ENCODE measurements at regions not wholly inside any gene's neighbourhood (a gene's known extent, or its start where the extent isn't known, plus 50 kb on each side); places are given as distances from the start of the nearest gene placed in this dataset.

DNA sequence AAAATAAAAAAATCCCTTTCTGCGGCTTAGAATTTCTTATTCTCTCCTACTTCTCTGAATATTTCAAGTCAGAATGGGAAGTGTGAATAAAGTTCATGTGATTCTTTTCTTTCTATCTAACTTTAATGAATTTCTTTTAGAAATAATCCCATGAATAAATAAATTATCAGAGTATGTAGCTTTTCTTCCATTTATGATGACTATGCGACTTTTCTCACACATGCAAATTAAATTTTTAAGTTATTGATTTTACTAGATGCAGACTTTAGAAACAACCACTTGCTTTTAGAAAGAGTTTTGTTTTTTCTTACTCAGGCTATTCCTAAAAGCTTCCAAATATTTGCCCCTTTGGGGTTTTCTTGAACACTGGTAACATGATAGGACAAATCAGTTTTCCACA is 477.7 kb upstream of the AGTR1 start:
- TF ChIP-seq POLR2AphosphoS5 (IDR thresholded peaks at IDR 0.05; ENCODE audit: low read depth) (no peak), GABPA (IDR thresholded peaks at IDR 0.05; ENCODE audit: low read depth) (no peak)
- TF ChIP-seq, protein P1, sequence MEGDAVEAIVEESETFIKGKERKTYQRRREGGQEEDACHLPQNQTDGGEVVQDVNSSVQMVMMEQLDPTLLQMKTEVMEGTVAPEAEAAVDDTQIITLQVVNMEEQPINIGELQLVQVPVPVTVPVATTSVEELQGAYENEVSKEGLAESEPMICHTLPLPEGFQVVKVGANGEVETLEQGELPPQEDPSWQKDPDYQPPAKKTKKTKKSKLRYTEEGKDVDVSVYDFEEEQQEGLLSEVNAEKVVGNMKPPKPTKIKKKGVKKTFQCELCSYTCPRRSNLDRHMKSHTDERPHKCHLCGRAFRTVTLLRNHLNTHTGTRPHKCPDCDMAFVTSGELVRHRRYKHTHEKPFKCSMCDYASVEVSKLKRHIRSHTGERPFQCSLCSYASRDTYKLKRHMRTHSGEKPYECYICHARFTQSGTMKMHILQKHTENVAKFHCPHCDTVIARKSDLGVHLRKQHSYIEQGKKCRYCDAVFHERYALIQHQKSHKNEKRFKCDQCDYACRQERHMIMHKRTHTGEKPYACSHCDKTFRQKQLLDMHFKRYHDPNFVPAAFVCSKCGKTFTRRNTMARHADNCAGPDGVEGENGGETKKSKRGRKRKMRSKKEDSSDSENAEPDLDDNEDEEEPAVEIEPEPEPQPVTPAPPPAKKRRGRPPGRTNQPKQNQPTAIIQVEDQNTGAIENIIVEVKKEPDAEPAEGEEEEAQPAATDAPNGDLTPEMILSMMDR (IDR thresholded peaks at IDR 0.05; ENCODE audit: insufficient read depth, low read length) = no peak
- TF ChIP-seq, protein P2, sequence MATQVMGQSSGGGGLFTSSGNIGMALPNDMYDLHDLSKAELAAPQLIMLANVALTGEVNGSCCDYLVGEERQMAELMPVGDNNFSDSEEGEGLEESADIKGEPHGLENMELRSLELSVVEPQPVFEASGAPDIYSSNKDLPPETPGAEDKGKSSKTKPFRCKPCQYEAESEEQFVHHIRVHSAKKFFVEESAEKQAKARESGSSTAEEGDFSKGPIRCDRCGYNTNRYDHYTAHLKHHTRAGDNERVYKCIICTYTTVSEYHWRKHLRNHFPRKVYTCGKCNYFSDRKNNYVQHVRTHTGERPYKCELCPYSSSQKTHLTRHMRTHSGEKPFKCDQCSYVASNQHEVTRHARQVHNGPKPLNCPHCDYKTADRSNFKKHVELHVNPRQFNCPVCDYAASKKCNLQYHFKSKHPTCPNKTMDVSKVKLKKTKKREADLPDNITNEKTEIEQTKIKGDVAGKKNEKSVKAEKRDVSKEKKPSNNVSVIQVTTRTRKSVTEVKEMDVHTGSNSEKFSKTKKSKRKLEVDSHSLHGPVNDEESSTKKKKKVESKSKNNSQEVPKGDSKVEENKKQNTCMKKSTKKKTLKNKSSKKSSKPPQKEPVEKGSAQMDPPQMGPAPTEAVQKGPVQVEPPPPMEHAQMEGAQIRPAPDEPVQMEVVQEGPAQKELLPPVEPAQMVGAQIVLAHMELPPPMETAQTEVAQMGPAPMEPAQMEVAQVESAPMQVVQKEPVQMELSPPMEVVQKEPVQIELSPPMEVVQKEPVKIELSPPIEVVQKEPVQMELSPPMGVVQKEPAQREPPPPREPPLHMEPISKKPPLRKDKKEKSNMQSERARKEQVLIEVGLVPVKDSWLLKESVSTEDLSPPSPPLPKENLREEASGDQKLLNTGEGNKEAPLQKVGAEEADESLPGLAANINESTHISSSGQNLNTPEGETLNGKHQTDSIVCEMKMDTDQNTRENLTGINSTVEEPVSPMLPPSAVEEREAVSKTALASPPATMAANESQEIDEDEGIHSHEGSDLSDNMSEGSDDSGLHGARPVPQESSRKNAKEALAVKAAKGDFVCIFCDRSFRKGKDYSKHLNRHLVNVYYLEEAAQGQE (IDR thresholded peaks at IDR 0.05; ENCODE audit: insufficient replicate concordance, low read depth) = no peak

All from HL-60 (cell line).